ENCODE measurements at regions not wholly inside any gene's neighbourhood (a gene's known extent, or its start where the extent isn't known, plus 50 kb on each side); places are given as distances from the start of the nearest gene placed in this dataset.

- TF ChIP-seq POLR2AphosphoS5 (IDR thresholded peaks at IDR 0.05; ENCODE audit: low read depth, low read length) = no peak
- no peak for TF ChIP-seq POLR2A (IDR thresholded peaks at IDR 0.05; ENCODE audit: low read depth, low read length)
Measured at GRCh38 chr2:103512442-103512841, 750.6 kb downstream of the TMEM182 start.

Data from GM12891 (cell line).